ENCODE measurements at regions not wholly inside any gene's neighbourhood (a gene's known extent, or its start where the extent isn't known, plus 50 kb on each side); places are given as distances from the start of the nearest gene placed in this dataset.

- no peak for DNase-seq
These were observed 132.4 kb upstream of the GSE1 start for GRCh38 chr16:85480727-85481101.

- DNase-seq, result no peak
These were observed 131.9 kb upstream of the GSE1 start for GRCh38 chr16:85481206-85481605.

GRCh38 chr16:85481738-85482137 is 131.4 kb upstream of the GSE1 start:
- no peak for DNase-seq

- DNase-seq, result no peak
These were observed 129.7 kb upstream of the GSE1 start for GRCh38 chr16:85483424-85483823.

- DNase-seq, result no peak
These were observed 128.5 kb upstream of the GSE1 start for GRCh38 chr16:85484347-85485300.

DNA sequence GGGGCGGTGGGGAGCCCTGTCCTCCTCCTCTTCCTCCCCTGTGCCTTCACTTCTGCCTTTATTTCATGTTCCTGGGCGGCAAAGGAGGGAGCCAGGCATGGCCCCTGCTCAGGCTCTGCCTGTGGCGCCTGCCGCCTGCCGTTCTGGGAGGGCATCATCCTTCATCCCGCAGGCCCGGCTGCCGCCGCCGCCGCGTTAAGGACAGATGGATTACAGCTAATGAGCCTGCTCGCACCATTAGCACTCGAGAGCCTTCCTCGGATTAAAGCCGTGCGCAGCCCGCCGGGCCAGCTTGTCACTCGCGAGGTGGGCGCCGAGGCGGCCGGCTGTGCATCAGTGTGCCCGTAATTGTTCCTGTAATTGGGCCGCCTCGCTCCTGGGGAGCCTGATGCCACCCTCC is 127.7 kb upstream of the GSE1 start:
- no peak for DNase-seq

- DNase-seq, result no peak
These were observed 126.7 kb upstream of the GSE1 start for GRCh38 chr16:85486256-85486915.

DNA sequence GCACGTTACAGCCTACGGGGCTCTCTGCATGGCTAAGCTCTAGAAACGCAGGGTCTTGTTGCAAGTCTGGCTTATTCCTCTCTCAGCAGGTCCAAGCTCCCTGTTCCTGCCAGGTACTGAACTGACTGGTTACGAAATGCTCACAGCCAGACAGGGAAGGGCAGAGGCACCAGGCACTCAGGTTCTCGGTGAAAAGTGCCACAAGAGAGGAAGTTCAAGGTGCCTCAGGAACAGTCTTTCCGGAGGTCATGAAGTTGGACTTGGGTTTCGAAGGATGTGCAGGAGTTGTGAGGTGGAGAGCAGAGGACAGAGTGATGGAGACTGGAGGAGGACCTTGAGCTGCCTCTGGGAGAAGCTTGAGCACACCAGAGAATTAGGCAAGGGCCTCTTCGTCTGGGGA is 124.7 kb upstream of the GSE1 start:
- DNase-seq, result no peak

GRCh38 chr16:85490407-85491057 is 122.6 kb upstream of the GSE1 start:
- DNase-seq, result no peak

GRCh38 chr16:85491058-85491771 is 121.9 kb upstream of the GSE1 start:
- peak in 1 of 2 donors; percentile 50 for DNase-seq

- no peak for DNase-seq
These were observed 121.3 kb upstream of the GSE1 start for GRCh38 chr16:85491798-85492294.

- DNase-seq, result no peak
These were observed 120.7 kb upstream of the GSE1 start for GRCh38 chr16:85492295-85492864.

- no peak for DNase-seq
These were observed 118.8 kb upstream of the GSE1 start for GRCh38 chr16:85494315-85494714.

DNA sequence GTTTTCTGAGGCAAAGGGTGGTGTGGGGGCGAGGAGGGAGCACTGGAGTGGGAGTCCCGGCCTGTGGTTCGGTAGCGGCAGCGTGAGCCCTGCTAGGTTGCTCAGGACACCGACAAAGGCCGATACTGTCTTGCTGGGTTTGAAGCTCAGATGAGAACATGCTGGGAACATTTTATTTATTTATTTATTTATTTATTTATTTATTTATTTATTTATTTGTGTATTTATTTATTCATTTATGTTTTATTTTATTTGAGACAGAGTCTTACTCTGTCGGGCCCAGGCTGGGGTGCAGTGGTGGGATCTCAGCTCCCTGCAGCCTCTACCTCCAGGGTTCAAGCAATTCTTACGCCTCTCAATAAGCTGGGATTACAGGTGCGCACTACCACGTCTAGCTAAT is 117.9 kb upstream of the GSE1 start:
- DNase-seq, result no peak

GRCh38 chr16:85495823-85496538 is 117.1 kb upstream of the GSE1 start:
- no peak for DNase-seq

DNA sequence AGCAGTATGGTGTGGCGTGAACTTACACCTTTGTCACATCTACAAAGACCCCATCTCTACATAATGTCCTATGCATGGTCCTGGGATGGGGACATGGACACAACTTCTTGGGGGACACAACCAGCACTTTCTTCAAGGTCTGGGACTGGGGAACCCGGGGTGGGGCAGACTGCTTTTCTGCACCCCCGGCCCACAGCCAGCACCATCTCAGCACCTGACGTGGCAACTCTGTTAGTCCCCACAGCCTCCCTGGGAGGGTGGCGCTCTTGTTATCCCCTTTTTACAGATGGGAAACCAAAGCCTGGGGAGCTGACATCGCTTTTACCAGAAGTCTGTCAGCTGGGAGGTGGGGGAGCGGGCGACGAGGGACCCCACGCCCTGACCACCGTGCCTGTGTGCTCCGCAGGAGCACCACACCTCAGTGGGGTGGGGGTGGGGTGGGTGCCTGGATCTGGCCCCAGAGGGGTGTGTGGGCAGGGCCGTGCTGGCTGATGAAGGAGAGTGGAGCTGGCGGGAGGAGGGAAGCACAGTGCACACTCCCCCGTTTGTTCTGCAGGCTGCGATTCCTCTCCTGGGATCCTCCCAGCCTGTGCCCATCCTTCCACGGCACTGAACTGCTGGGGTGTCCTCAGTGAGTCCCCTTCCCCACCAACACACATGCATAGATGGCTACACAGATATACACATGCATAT is 115.4 kb upstream of the GSE1 start:
- DNase-seq, result no peak

DNA sequence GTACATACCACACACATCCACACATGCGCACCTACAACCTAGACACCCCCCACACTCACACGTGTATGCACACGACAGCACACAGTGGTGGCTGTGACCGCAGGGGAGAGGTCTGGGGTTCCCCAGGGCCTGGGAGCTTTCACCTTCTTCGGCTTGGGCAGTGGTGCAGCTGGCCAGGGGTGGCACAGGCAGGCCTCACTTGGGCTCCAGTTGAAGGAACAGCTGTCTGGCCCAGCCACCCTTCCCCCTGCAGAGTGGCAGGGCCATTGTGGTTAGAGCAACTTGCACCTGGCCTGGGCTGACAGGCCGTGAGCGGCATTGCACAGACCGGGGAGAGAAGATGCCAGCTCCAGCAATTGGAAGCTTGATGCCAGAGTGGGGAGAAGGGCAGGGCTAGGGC is 114.5 kb upstream of the GSE1 start:
- no peak for DNase-seq

DNA sequence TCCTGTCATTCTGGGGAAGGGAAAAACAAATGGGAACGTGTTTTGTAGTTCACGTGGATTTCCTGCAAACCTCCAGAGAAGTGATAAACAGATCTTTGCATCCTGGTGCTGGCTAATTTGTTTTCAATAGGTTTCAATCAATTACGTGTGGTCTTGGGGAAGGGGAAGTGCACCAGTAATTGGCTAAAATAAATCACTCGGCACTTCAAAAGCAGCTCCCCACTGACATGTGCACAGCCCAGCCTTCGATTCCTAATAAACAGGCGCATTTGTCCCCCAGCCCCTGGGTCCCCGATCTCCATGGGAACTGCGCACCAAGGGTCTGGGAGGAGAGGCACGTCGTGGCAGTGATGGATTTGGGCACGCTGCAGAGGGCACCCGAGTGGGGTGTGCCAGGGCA is 112.9 kb upstream of the GSE1 start:
- DNase-seq, result no peak

- DNase-seq, result no peak
These were observed 111.2 kb upstream of the GSE1 start for GRCh38 chr16:85501900-85502299.

DNA sequence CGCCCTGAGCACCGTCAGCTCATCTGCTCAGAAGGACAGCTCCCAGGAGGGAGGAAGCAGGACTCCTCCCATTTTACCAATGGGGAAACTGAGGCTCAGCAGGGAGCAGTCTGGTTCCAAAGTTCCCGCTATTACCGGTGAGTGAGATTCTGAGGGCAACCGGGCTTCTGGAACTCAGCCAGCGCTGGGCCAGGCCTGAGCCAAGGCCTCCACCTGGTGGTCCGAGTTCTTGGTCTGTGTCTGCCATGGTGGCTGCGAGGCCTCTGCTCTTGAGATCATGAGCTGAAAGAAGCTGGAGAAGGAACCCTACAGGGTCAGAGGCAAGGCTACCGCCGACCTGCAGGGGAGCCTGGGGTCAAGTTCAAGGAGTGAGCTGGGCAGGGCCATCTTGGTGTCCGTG is 110.8 kb upstream of the GSE1 start:
- DNase-seq, result no peak

DNA sequence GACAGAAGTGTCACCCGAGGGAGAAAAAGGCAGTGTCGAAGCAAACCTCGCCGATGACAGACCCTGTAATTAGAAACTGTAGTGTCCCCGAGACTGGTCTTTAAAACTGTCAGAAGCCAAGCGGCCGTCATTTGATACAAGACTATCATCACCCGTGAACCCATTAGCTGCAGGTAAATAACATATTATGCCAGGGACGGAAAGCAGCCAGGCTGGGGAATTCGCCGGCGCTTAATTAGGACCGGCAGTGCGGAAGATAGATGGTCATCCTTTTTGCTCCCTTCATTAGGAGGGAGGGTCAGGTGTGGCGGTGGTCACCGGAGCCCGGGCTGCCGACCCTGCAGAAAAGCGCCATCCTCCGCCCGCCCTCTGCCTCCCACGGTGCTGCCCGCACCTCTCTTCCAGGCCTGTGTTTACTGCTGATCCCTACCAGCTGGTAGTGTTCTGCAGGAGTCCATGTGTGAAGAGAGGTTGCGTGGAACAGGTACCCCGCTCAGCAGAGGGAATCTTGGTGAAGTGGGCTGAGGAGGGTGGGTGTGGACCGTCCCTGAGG is 109.4 kb upstream of the GSE1 start:
- DNase-seq, result no peak
